Upper lobe of left lung (tissue), 4 donors: ENCODE measurements at regions not wholly inside any gene's neighbourhood (a gene's known extent, or its start where the extent isn't known, plus 50 kb on each side); places are given as distances from the start of the nearest gene placed in this dataset.

Experiments
- POLR2A ChIP-seq, 4 donors: fragments of 450-650 bp; IDR thresholded peaks; one replicate each; pipeline ENCODE4 v1.5.1; 2016 to 2017; ENCODE audit warnings: antibody characterized with exemption in 4 of 4, mild to moderate bottlenecking in 2 of 4
- TF ChIP-seq, protein P1 (sequence below), 6 experiments: fragments of 450-650 bp in 4 of 6; fragments of 200-600 bp in 2 of 6; sonication (generic) in 2 of 6; IDR thresholded peaks; one replicate each; pipeline ENCODE4 v1.5.1; 2016 to 2019; ENCODE audit warnings: antibody characterized with exemption in 6 of 6

DNA sequence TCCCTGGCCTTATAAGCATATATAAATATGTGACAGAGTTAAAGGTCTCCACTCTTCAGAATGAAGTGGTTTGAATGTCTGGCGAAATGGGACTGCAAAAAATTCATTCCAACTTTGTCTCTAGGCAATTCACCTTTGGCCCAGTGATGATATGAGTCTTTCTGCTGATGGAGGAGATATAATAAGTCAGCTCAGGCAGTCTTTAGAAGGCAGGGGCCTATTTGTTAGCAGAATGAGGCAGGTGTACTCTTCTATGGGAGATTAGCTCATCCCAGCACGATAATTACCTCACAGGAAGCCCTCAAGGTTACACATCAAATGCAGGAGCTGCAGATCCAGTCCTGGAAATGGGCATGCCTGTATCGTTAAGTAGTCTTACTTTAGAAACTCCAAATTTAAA, 300.5 kb downstream of the NR2F1-AS1 start:
- TF ChIP-seq POLR2A (IDR thresholded peaks at IDR 0.05): no peak
- TF ChIP-seq, protein P1, sequence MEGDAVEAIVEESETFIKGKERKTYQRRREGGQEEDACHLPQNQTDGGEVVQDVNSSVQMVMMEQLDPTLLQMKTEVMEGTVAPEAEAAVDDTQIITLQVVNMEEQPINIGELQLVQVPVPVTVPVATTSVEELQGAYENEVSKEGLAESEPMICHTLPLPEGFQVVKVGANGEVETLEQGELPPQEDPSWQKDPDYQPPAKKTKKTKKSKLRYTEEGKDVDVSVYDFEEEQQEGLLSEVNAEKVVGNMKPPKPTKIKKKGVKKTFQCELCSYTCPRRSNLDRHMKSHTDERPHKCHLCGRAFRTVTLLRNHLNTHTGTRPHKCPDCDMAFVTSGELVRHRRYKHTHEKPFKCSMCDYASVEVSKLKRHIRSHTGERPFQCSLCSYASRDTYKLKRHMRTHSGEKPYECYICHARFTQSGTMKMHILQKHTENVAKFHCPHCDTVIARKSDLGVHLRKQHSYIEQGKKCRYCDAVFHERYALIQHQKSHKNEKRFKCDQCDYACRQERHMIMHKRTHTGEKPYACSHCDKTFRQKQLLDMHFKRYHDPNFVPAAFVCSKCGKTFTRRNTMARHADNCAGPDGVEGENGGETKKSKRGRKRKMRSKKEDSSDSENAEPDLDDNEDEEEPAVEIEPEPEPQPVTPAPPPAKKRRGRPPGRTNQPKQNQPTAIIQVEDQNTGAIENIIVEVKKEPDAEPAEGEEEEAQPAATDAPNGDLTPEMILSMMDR (IDR thresholded peaks at IDR 0.05): no peak
